Spleen (tissue), 7 donors: ENCODE measurements at regions not wholly inside any gene's neighbourhood (a gene's known extent, or its start where the extent isn't known, plus 50 kb on each side); places are given as distances from the start of the nearest gene placed in this dataset.

Source experiments
- POLR2A ChIP-seq, 3 donors: fragments of 450-650 bp; IDR thresholded peaks; one replicate each; pipeline ENCODE4 v1.5.1; 2017; ENCODE audit warnings: antibody characterized with exemption in 3 of 3, mild to moderate bottlenecking in 1 of 3
- POLR2AphosphoS5 ChIP-seq, 3 donors: sonication (generic); formaldehyde crosslinking; IDR thresholded peaks; one replicate each; pipeline ENCODE4 v1.5.1; 2017; ENCODE audit warnings: antibody characterized with exemption in 3 of 3
- TF ChIP-seq, protein P1 (sequence below), 11 experiments: fragments of 200-600 bp in 7 of 11; fragments of 450-650 bp in 4 of 11; sonication (generic) in 4 of 11; IDR thresholded peaks in 8 of 11; conservative IDR thresholded peaks in 3 of 11; 1 replicate in 7 of 11; 2 replicates in 4 of 11; pipeline versions ENCODE4 v1.4.0 to v1.8.0; 2016 to 2021; ENCODE audit warnings: antibody characterized with exemption in 11 of 11, inconsistent platforms in 4 of 11, mild to moderate bottlenecking in 1 of 11
- donor health status: DM: no; HTN: no; CAD: no; lungs with moderate emphysema.
- donor health status: DM: no; HTN: no; CAD: no.
- donor health status: DM: no; HTN: no; CAD: no.

DNA sequence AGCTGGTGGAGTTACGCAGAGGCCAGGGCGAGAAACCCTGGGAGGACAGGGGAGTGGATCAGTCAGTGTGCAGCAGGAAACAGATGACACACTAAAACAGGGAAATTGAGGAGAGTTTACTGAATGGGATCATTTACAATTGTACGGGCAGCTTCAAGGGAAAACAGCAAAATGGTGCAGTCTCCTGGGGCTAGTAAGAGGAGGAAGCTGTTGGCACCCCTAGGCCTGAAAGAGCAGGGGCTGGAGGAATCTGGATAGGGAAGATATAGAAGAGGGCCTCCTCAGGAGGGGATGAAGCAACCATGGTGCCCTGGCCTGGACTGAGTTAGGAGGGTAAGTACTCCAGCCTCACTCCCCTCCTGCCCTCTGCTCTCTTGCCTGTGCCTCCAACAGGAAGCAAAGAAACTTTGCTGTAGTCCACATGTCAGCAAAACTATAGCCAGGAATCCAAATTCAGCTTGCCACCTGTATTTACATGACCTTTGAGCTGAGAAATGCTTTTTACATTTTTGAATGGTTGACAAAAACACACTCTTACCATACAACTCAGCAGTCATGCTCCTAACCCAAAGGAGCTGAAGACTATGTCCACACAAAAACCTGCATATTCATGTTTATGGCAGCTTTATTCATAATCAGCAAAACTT, 52.3 kb upstream of the OPN4 start:
- TF ChIP-seq, protein P1, sequence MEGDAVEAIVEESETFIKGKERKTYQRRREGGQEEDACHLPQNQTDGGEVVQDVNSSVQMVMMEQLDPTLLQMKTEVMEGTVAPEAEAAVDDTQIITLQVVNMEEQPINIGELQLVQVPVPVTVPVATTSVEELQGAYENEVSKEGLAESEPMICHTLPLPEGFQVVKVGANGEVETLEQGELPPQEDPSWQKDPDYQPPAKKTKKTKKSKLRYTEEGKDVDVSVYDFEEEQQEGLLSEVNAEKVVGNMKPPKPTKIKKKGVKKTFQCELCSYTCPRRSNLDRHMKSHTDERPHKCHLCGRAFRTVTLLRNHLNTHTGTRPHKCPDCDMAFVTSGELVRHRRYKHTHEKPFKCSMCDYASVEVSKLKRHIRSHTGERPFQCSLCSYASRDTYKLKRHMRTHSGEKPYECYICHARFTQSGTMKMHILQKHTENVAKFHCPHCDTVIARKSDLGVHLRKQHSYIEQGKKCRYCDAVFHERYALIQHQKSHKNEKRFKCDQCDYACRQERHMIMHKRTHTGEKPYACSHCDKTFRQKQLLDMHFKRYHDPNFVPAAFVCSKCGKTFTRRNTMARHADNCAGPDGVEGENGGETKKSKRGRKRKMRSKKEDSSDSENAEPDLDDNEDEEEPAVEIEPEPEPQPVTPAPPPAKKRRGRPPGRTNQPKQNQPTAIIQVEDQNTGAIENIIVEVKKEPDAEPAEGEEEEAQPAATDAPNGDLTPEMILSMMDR (IDR thresholded peaks at IDR 0.05 in 8 of 11, conservative IDR thresholded peaks at IDR 0.05 in 3 of 11): no peak
- no peak for TF ChIP-seq POLR2A (IDR thresholded peaks at IDR 0.05)
- no peak for TF ChIP-seq POLR2AphosphoS5 (IDR thresholded peaks at IDR 0.05)
